Middle frontal gyrus (tissue), 1 donor: ENCODE measurements at regions not wholly inside any gene's neighbourhood (a gene's known extent, or its start where the extent isn't known, plus 50 kb on each side); places are given as distances from the start of the nearest gene placed in this dataset.

Experiments used
- DNase-seq: peaks from one replicate; pipeline ENCODE4 v3.0.0-alpha.2; 2015; ENCODE audit warnings: low spot score; ENCODE audit errors: extremely low spot score

- DNase-seq = no peak
Observed at GRCh38 chr5:88370824-88371223, 102.2 kb upstream of the TMEM161B start.

- no peak for DNase-seq
Observed at GRCh38 chr5:88368201-88368600, 99.6 kb upstream of the TMEM161B start.

- no peak for DNase-seq
Observed at GRCh38 chr5:88364991-88365390, 96.3 kb upstream of the TMEM161B start.

- DNase-seq = no peak
Observed at GRCh38 chr5:88355490-88356050, 86.9 kb upstream of the TMEM161B start.

GRCh38 chr5:88325868-88326267 is 57.2 kb upstream of the TMEM161B start:
- no peak for DNase-seq

GRCh38 chr5:88322785-88323184 is 54.1 kb upstream of the TMEM161B start:
- no peak for DNase-seq
